Ishikawa (cell line): ENCODE measurements at regions not wholly inside any gene's neighbourhood (a gene's known extent, or its start where the extent isn't known, plus 50 kb on each side); places are given as distances from the start of the nearest gene placed in this dataset.

Experiments used
- EP300 ChIP-seq: IDR thresholded peaks from 2 replicates; pipeline ENCODE4 v1.6.1; 2012; ENCODE audit warnings: borderline replicate concordance
- FOXM1 ChIP-seq: IDR thresholded peaks from 2 replicates; pipeline ENCODE4 v1.6.1; 2012; ENCODE audit warnings: low read depth, borderline replicate concordance
- RAD21 ChIP-seq: IDR thresholded peaks from 2 replicates; pipeline ENCODE4 v1.6.1; 2012; ENCODE audit warnings: low read depth
- TAF1 ChIP-seq: IDR thresholded peaks from 2 replicates; pipeline ENCODE4 v1.6.1; 2012; ENCODE audit warnings: low read depth, mild to moderate bottlenecking
- TCF12 ChIP-seq: IDR thresholded peaks from 2 replicates; pipeline ENCODE4 v1.6.1; 2012; ENCODE audit warnings: low read depth
- USF1 ChIP-seq: IDR thresholded peaks from 2 replicates; pipeline ENCODE4 v1.6.1; 2012

- no peak for TF ChIP-seq TAF1
- no peak for TF ChIP-seq EP300
- TF ChIP-seq RAD21, result no peak
- no peak for TF ChIP-seq USF1
- TF ChIP-seq FOXM1, result no peak
- TF ChIP-seq TCF12, result no peak
Observed at GRCh38 chr4:132317923-132318322, 831.2 kb upstream of the PCDH10 start.
